Subcutaneous abdominal adipose tissue (tissue), 5 donors: ENCODE measurements at regions not wholly inside any gene's neighbourhood (a gene's known extent, or its start where the extent isn't known, plus 50 kb on each side); places are given as distances from the start of the nearest gene placed in this dataset.

ENCODE experiments used
- H3K27ac ChIP-seq: one replicate; pipeline ENCODE4 v1.7.0; 2013; ENCODE audit warnings: low read depth, mild to moderate bottlenecking, inconsistent platforms, low read length, moderate library complexity
- H3K27me3 ChIP-seq, 5 donors: one replicate each; pipeline ENCODE4 v1.7.0; 2013; ENCODE audit warnings: low read length in 5 of 5, inconsistent platforms in 1 of 5; ENCODE audit not compliant: control insufficient read depth in 5 of 5, insufficient read depth in 4 of 5
- H3K36me3 ChIP-seq, 5 donors: one replicate each; pipeline ENCODE4 v1.7.0; 2013; ENCODE audit warnings: low read length in 5 of 5; ENCODE audit not compliant: control insufficient read depth in 5 of 5, insufficient read depth in 5 of 5
- H3K4me1 ChIP-seq, 5 donors: one replicate each; pipeline ENCODE4 v1.7.0; 2013; ENCODE audit warnings: low read length in 5 of 5, mild to moderate bottlenecking in 3 of 5, moderate library complexity in 1 of 5; ENCODE audit not compliant: control insufficient read depth in 5 of 5, insufficient read depth in 5 of 5
- H3K4me3 ChIP-seq, 5 donors: one replicate each; pipeline ENCODE4 v1.7.0; 2013; ENCODE audit warnings: low read length in 5 of 5, low read depth in 1 of 5
- H3K9ac ChIP-seq, 5 donors: one replicate each; pipeline ENCODE4 v1.7.0; 2013; ENCODE audit warnings: low read length in 5 of 5, mild to moderate bottlenecking in 4 of 5, moderate library complexity in 3 of 5
- H3K9me3 ChIP-seq, 5 donors: one replicate each; pipeline ENCODE4 v1.7.0; 2013; ENCODE audit warnings: low read length in 5 of 5; ENCODE audit not compliant: control insufficient read depth in 5 of 5
- donor health status: healthy.
- donor health status: healthy.
- donor health status: healthy.
- donor health status: healthy.
- donor health status: healthy.

DNA sequence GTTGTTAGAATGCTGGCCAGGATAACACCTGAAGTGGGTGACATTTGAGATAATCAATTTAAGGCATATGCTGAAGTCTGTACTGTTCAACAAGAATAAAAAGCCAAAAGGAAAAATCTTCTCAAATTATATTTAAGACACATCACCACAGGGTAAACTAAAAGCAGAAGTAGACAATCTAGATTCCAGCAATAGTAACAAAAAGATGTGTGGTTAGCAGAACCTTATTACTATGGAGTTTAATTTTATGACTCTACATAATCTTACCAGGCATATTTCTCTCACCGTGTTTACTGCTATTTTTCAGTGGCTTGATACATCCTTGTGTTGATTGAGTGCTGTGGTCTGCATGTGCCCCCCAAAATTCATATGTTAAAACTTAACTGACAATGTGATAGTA, 300.4 kb upstream of the ZP4 start:
- no peak overlapping the region for H3K4me3 ChIP-seq
- H3K9me3 ChIP-seq = no peaks in the 10 kb centered on the region
- H3K27me3 ChIP-seq = no peaks in the 10 kb centered on the region
- no peak overlapping the region for H3K27ac ChIP-seq
- no peaks in the 10 kb centered on the region for H3K4me1 ChIP-seq
- H3K9ac ChIP-seq = no peak overlapping the region
- H3K36me3 ChIP-seq = no peaks in the 10 kb centered on the region

DNA sequence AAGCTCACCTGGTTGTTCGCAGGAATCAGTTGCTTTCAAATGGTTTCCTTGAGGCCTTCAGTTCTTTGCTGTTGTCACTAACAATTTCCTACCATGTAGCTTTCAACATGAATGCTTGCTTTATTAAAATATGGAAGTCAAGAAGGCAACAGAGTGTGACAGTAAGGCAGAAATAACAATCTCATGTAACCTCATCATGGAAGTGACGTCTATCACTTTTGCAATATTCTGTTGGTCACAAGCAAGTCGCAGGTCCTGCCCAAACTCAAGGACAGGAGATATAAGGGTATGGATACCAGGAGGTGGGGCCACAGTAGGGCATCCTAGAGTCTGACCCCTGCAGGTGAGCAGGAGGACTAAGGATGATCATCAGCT, 296.8 kb upstream of the ZP4 start:
- no peaks in the 10 kb centered on the region for H3K36me3 ChIP-seq
- H3K9me3 ChIP-seq = peaks cover 0 to 4% (median 3%) of the 10 kb centered on the region in 5 donors
- no peak overlapping the region for H3K9ac ChIP-seq
- no peak overlapping the region for H3K4me3 ChIP-seq
- H3K4me1 ChIP-seq = no peaks in the 10 kb centered on the region
- H3K27ac ChIP-seq = no peak overlapping the region
- no peaks in the 10 kb centered on the region for H3K27me3 ChIP-seq

DNA sequence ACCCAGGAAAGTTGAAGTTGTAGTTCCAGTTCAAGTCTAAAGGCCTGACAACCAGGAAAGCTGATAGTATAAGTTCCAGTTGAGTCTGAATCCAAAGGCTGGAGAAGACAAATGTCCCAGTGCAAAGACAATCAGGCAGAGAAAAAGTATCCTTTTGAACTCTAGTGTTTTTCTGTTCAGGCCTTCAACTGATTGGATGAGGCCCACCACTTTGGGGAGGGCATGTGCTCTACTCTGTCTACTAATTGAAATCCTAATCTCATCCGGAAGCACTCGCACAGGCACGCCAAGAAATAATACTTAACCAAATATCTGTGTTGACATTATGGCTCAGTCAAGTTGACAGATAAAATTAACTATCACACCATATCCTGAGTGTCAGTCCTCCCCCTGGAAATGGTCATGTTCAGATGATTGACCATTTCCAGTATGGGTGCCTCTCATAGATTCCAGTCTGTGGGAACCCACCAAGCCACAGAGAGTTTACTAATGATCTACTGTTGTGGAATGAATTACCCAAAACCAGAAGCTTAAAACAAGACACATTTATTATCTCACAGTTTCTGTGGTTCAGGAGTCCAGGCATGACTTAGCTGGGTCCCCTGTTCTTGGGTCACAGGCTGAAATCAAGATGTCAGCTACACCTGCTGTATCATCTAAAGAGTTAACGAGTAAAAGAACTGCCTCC, 296.3 kb upstream of the ZP4 start:
- Histone ChIP-seq H3K27me3 (no peaks in the 10 kb centered on the region), H3K9me3 (peaks cover 0 to 4% (median 3%) of the 10 kb centered on the region in 5 donors), H3K27ac (no peak overlapping the region), H3K4me3 (no peak overlapping the region), H3K9ac (no peak overlapping the region), H3K36me3 (no peaks in the 10 kb centered on the region), H3K4me1 (no peaks in the 10 kb centered on the region)

DNA sequence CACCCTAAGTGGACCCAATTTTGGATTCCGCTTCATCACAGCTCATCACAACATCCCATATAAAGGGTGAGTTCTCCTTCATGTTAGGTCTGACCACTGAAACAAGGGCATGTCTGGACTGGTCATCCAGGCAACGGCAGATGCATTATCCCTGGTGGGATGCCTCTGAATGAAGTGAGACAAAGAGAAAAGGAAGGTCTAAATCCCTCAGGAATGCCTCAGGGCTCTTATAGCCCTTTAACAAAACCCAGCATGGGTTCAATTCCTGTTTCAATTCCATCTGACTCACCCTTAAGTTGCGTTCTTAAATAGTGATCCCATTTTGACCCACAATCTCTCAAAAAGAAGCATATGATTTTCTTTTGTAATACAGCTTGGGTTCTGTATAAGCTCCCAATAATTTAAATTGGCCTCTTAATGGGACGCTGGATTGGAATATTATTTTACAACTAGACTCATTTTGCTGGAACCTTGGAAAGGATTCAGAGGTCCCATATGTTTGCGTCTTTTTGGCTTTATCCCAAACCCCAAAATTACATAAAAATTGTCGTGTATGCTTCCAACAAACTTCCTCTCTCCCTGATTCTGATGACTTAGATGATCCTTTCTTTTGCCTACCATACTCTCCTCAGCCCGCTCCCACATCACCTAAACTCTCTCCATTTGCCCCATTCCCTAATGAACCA, 287.4 kb upstream of the ZP4 start:
- H3K9me3 ChIP-seq = peaks cover 0 to 5% (median 3%) of the 10 kb centered on the region in 5 donors
- no peaks in the 10 kb centered on the region for H3K27me3 ChIP-seq
- no peaks in the 10 kb centered on the region for H3K4me1 ChIP-seq
- no peak overlapping the region for H3K27ac ChIP-seq
- H3K36me3 ChIP-seq = no peaks in the 10 kb centered on the region
- H3K4me3 ChIP-seq = no peak overlapping the region
- no peak overlapping the region for H3K9ac ChIP-seq

DNA sequence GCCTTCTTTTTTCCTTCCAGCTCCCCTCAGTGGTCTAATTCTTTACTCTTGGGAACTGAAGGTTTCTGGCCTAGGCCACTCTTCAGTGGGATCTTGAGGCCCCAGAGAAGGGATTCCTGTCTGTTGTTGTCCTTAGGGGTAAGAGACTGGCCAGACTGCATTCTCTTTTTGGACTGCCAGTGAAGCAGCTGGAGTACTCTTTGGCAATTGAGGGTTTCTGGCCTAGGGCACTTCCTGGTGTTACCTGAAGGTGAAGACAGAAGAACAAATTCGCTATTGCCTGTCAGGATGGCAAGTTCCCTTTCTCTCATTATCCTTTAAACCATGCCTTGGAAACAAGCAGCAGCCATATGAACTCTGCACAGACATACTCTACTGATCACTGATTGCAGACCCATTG, 286.6 kb upstream of the ZP4 start:
- no peaks in the 10 kb centered on the region for H3K36me3 ChIP-seq
- peaks cover 0 to 5% (median 3%) of the 10 kb centered on the region in 5 donors for H3K9me3 ChIP-seq
- H3K4me1 ChIP-seq = no peaks in the 10 kb centered on the region
- no peak overlapping the region for H3K4me3 ChIP-seq
- no peak overlapping the region for H3K9ac ChIP-seq
- no peaks in the 10 kb centered on the region for H3K27me3 ChIP-seq
- no peak overlapping the region for H3K27ac ChIP-seq

DNA sequence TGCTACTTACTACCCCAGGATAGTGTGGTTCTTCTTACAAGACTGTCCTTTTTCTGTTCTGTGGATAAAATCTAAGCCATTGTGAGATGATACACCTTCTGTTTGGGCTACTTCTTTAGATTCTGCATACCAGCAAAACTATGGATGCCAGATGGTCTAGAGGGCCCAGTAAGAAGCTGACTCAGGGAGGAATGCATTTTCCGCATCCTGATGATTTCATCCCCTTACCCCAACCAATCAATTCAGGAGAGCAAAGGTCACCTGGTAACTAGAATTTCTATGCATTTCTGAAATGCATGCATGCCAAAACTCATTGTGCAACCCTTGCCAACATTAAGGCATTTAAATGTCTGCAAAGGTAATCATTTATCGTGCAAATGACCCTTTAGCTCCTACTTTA, 285.7 kb upstream of the ZP4 start:
- no peak overlapping the region for H3K4me3 ChIP-seq
- peaks cover 0 to under 1% (median 0%) of the 10 kb centered on the region in 5 donors for H3K9me3 ChIP-seq
- no peak overlapping the region for H3K9ac ChIP-seq
- no peaks in the 10 kb centered on the region for H3K27me3 ChIP-seq
- no peaks in the 10 kb centered on the region for H3K4me1 ChIP-seq
- no peak overlapping the region for H3K27ac ChIP-seq
- no peaks in the 10 kb centered on the region for H3K36me3 ChIP-seq

DNA sequence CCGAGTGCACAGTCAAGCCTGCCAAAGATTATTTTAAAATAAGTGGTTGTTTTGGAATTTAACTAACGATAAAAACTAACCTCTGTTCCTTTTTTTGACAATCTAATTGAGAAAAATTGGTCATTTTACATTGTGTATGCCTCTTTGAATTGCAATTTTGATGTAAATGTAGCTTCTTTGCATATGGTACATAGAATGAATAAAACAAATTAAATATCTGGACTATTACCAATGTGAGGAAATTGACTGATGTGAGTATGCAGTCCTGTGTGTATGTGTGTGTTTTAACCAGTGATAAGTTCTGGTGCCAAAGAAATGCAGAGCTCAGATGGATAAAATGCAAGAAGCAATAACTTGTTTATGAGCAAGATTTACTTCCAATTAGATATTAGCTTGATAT, 281.3 kb upstream of the ZP4 start:
- Histone ChIP-seq H3K27me3 (no peaks in the 10 kb centered on the region), H3K9me3 (no peaks in the 10 kb centered on the region), H3K36me3 (no peaks in the 10 kb centered on the region), H3K4me1 (no peaks in the 10 kb centered on the region), H3K4me3 (no peak overlapping the region), H3K27ac (no peak overlapping the region), H3K9ac (no peak overlapping the region)

DNA sequence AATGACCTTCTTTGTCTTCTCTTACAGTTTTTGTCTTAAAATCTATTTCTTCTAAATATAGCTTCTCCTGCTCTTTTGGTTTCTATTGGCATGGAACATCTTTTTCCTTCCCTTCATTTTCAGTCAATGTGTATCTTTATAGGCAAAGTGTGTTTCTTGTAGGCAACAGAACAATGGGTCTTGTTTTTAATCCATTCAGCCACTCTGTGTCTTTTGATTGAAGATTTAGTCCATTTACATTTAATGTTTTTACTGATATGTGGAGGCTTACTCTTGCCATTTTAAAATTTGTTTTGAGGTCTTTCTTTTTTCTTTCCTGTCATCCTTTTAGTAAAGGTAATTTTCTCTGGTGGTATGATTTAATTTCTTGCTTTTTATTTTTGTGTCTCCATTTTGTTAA, 271.2 kb upstream of the ZP4 start:
- no peaks in the 10 kb centered on the region for H3K4me1 ChIP-seq
- no peak overlapping the region for H3K27ac ChIP-seq
- H3K4me3 ChIP-seq = no peak overlapping the region
- H3K36me3 ChIP-seq = no peaks in the 10 kb centered on the region
- peaks cover 3 to 32% (median 10%) of the 10 kb centered on the region in 5 donors for H3K9me3 ChIP-seq
- H3K27me3 ChIP-seq = no peaks in the 10 kb centered on the region
- H3K9ac ChIP-seq = no peak overlapping the region

DNA sequence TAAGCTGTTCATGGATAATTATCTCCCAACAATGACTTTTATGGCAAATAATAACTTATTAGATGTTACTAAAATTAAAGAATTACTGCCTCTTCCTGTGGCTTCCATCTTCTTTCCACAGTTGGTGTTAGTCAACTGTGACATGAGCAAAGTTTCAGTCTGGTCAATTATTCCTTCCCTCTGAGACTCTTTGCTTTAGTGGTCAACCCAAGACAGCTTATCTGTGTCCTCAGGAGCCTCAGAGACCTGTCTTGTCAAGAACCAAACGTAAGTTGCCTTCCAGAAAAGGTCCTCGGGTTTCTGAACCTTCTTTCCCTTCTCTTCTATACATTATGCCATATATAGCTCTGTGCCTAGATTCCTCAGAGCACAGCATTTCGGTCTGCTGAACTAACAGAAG, 263.2 kb upstream of the ZP4 start:
- Histone ChIP-seq H3K9me3 (no peaks in the 10 kb centered on the region), H3K27me3 (no peaks in the 10 kb centered on the region), H3K27ac (no peak overlapping the region), H3K4me1 (no peaks in the 10 kb centered on the region), H3K9ac (no peak overlapping the region), H3K36me3 (no peaks in the 10 kb centered on the region), H3K4me3 (no peak overlapping the region)

DNA sequence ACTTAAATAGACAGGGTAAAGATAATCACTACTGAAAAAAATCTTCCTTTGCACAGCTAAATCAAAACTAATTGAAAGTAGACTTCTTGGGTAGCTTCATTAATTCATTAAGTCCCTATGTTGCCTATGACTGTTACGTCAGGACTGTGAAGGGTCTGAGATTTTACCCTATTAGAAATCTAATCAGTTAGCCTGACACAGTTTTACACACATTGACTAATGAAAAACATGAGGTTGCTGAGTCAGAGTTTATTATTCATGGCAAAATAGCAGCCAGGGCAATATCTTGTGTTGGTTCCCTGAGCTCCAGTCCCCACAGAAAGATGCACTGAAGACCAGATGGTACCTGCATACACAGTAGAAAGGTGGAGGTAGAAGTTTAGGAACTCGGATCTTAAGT, 262.5 kb upstream of the ZP4 start:
- no peak overlapping the region for H3K9ac ChIP-seq
- H3K4me3 ChIP-seq = no peak overlapping the region
- no peaks in the 10 kb centered on the region for H3K27me3 ChIP-seq

More for the DNA sequence above, 262.5 kb upstream of the ZP4 start:
- Histone ChIP-seq H3K27ac (no peak overlapping the region), H3K4me1 (no peaks in the 10 kb centered on the region), H3K9me3 (no peaks in the 10 kb centered on the region), H3K36me3 (no peaks in the 10 kb centered on the region)
